GM23248 (cell line): ENCODE measurements at regions not wholly inside any gene's neighbourhood (a gene's known extent, or its start where the extent isn't known, plus 50 kb on each side); places are given as distances from the start of the nearest gene placed in this dataset.

Experiments
- EZH2 ChIP-seq: fragments of 200-600 bp; sonication (generic); IDR thresholded peaks from 2 replicates; pipeline ENCODE4 v1.6.1; 2018; ENCODE audit warnings: antibody characterized with exemption, mild to moderate bottlenecking; ENCODE audit not compliant: insufficient read depth, poor library complexity, severe bottlenecking
- EZH2phosphoT487 ChIP-seq: fragments of 200-600 bp; sonication (generic); IDR thresholded peaks from 2 replicates; pipeline ENCODE4 v1.6.1; 2018; ENCODE audit warnings: antibody characterized with exemption, moderate library complexity, mild to moderate bottlenecking, low read depth; ENCODE audit not compliant: insufficient read depth

- TF ChIP-seq EZH2 = no peak
- TF ChIP-seq EZH2phosphoT487 = no peak
Measured at GRCh38 chr16:56109205-56109604, 82.1 kb upstream of the GNAO1 start.
